ENCODE measurements at regions not wholly inside any gene's neighbourhood (a gene's known extent, or its start where the extent isn't known, plus 50 kb on each side); places are given as distances from the start of the nearest gene placed in this dataset.
"Not testable (repeated sequence)": the region's sequence is repeated elsewhere in the genome, so short reads cannot be mapped to it uniquely, and the experiment has no call there.

- no peak for DNase-seq (ENCODE audit: low read depth)
These were observed 54.2 kb upstream of the OPRM1 start for GRCh38 chr6:153984811-153985210.

- DNase-seq (ENCODE audit: low read depth): peak; percentile 36
These were observed 58.9 kb upstream of the OPRM1 start for GRCh38 chr6:153980171-153980570.

- not testable (repeated sequence) for DNase-seq (ENCODE audit: low read depth)
These were observed 60.0 kb upstream of the OPRM1 start for GRCh38 chr6:153978911-153979548.

- peak; percentile 48 for DNase-seq (ENCODE audit: low read depth)
These were observed 61.9 kb upstream of the OPRM1 start for GRCh38 chr6:153976921-153977693.

- DNase-seq (ENCODE audit: low read depth): peak; percentile 76
These were observed 73.0 kb upstream of the OPRM1 start for GRCh38 chr6:153966001-153966400.

GRCh38 chr6:153963352-153963751 is 75.7 kb upstream of the OPRM1 start:
- DNase-seq (ENCODE audit: low read depth): no peak

- no peak for DNase-seq (ENCODE audit: low read depth)
These were observed 76.5 kb upstream of the OPRM1 start for GRCh38 chr6:153962555-153962954.

GRCh38 chr6:153960741-153961140 is 78.3 kb upstream of the OPRM1 start:
- no peak for DNase-seq (ENCODE audit: low read depth)

- no peak for DNase-seq (ENCODE audit: low read depth)
These were observed 78.8 kb upstream of the OPRM1 start for GRCh38 chr6:153960281-153960680.

GRCh38 chr6:153959276-153959675 is 79.8 kb upstream of the OPRM1 start:
- DNase-seq (ENCODE audit: low read depth): no peak

GRCh38 chr6:153958860-153959259 is 80.2 kb upstream of the OPRM1 start:
- DNase-seq (ENCODE audit: low read depth): no peak

GRCh38 chr6:153957394-153957793 is 81.6 kb upstream of the OPRM1 start:
- DNase-seq (ENCODE audit: low read depth): no peak

- peak; percentile 15 for DNase-seq (ENCODE audit: low read depth)
These were observed 82.2 kb upstream of the OPRM1 start for GRCh38 chr6:153956808-153957207.

GRCh38 chr6:153949616-153950015 is 89.4 kb upstream of the OPRM1 start:
- no peak for DNase-seq (ENCODE audit: low read depth)

- peak; percentile 26 for DNase-seq (ENCODE audit: low read depth)
These were observed 91.1 kb upstream of the OPRM1 start for GRCh38 chr6:153947808-153948447.

- no peak for DNase-seq (ENCODE audit: low read depth)
These were observed 94.8 kb upstream of the OPRM1 start for GRCh38 chr6:153944201-153944600.

- DNase-seq (ENCODE audit: low read depth): no peak
These were observed 96.7 kb upstream of the OPRM1 start for GRCh38 chr6:153942361-153942760.

- DNase-seq (ENCODE audit: low read depth): no peak
These were observed 97.3 kb upstream of the OPRM1 start for GRCh38 chr6:153941768-153942167.

- no peak for DNase-seq (ENCODE audit: low read depth)
These were observed 100.2 kb upstream of the OPRM1 start for GRCh38 chr6:153938876-153939275.

GRCh38 chr6:153931431-153931830 is 107.6 kb upstream of the OPRM1 start:
- no peak for DNase-seq (ENCODE audit: low read depth)

GRCh38 chr6:153927867-153928266 is 111.2 kb upstream of the OPRM1 start:
- no peak for DNase-seq (ENCODE audit: low read depth)

GRCh38 chr6:153898360-153899059 is 140.5 kb upstream of the OPRM1 start:
- DNase-seq (ENCODE audit: low read depth): no peak

Data from M059J (cell line).